OCI-LY1 (cell line): ENCODE measurements at regions not wholly inside any gene's neighbourhood (a gene's known extent, or its start where the extent isn't known, plus 50 kb on each side); places are given as distances from the start of the nearest gene placed in this dataset.

ENCODE experiments used
- H2AFZ ChIP-seq: fragments of 200-600 bp; sonication (generic), shearing (Covaris generic); 2 replicates; pipeline ENCODE4 v1.6.0; 2014; ENCODE audit warnings: antibody characterized with exemption, mild to moderate bottlenecking, low read length
- H3F3A ChIP-seq: fragments of 200-600 bp; sonication (generic), shearing (Covaris generic); 2 replicates; pipeline ENCODE4 v1.6.0; 2014; ENCODE audit warnings: mild to moderate bottlenecking, antibody characterized with exemption, low read length, moderate library complexity; ENCODE audit not compliant: insufficient read depth
- H3K27ac ChIP-seq: fragments of 200-600 bp; sonication (generic); 2 replicates; pipeline ENCODE4 v1.5.1; 2014; ENCODE audit warnings: low read length, mixed run types, mild to moderate bottlenecking, low read depth; ENCODE audit not compliant: poor library complexity, severe bottlenecking
- H3K27me3 ChIP-seq: fragments of 200-600 bp; sonication (generic); 2 replicates; pipeline ENCODE4 v1.6.0; 2014; ENCODE audit warnings: antibody characterized with exemption, mild to moderate bottlenecking, low read length, moderate library complexity; ENCODE audit not compliant: insufficient read depth
- H3K36me3 ChIP-seq: fragments of 200-600 bp; sonication (generic); 2 replicates; pipeline ENCODE4 v1.6.1; 2014; ENCODE audit warnings: mild to moderate bottlenecking, antibody characterized with exemption, low read length, moderate library complexity, mixed read lengths; ENCODE audit not compliant: insufficient read depth
- H3K4me1 ChIP-seq: fragments of 200-600 bp; sonication (generic); 2 replicates; pipeline ENCODE4 v1.5.1; 2014; ENCODE audit warnings: mild to moderate bottlenecking, low read length, moderate library complexity; ENCODE audit not compliant: insufficient read depth, severe bottlenecking
- H3K4me2 ChIP-seq: fragments of 200-600 bp; sonication (generic), shearing (Covaris generic); 2 replicates; pipeline ENCODE4 v1.6.1; 2014; ENCODE audit warnings: low read length
- H3K4me3 ChIP-seq: fragments of 200-600 bp; sonication (generic); 2 replicates; pipeline ENCODE4 v1.5.1; 2014; ENCODE audit warnings: low read length, low read depth, mild to moderate bottlenecking, mixed read lengths; ENCODE audit not compliant: poor library complexity, severe bottlenecking
- H3K79me2 ChIP-seq: fragments of 200-600 bp; shearing (Covaris generic); 2 replicates; pipeline ENCODE4 v1.6.1; 2016; ENCODE audit warnings: mixed run types, low read length, mixed read lengths; ENCODE audit not compliant: insufficient read depth
- H3K9ac ChIP-seq: fragments of 200-600 bp; sonication (generic), shearing (Covaris generic); 2 replicates; pipeline ENCODE4 v1.6.1; 2014; ENCODE audit warnings: mild to moderate bottlenecking, low read length, mixed read lengths
- H3K9me2 ChIP-seq: fragments of 200-600 bp; sonication (generic), shearing (Covaris generic); 2 replicates; pipeline ENCODE4 v1.6.1; 2014; ENCODE audit warnings: low read depth, mild to moderate bottlenecking, low read length, mixed read lengths
- H3K9me3 ChIP-seq: fragments of 200-600 bp; shearing (Covaris generic); 2 replicates; pipeline ENCODE4 v1.6.1; 2014; ENCODE audit warnings: low read length, mixed read lengths
- H4K20me1 ChIP-seq: fragments of 200-600 bp; sonication (generic), shearing (Covaris generic); 2 replicates; pipeline ENCODE4 v1.6.0; 2016; ENCODE audit warnings: mild to moderate bottlenecking, low read length; ENCODE audit not compliant: insufficient read depth
- CTCF ChIP-seq: fragments of 200-600 bp; sonication (generic), shearing (Covaris generic); IDR thresholded peaks from 2 replicates; pipeline ENCODE4 v1.5.1; 2017; ENCODE audit warnings: mild to moderate bottlenecking, antibody characterized with exemption, low read length, moderate library complexity, mixed read lengths
- EZH2 ChIP-seq: fragments of 200-600 bp; sonication (generic), shearing (Covaris generic); IDR thresholded peaks from 2 replicates; pipeline ENCODE4 v1.8.0; 2017; ENCODE audit warnings: borderline replicate concordance, mixed run types, mild to moderate bottlenecking, antibody characterized with exemption, low read length, moderate library complexity, mixed read lengths

GRCh38 chrX:40167233-40167849 lies 69.6 kb upstream of the BCOR start:
- no peaks in the 10 kb centered on the region for H3K79me2 ChIP-seq
- peak overlapping the region; percentile 53 for H3K4me3 ChIP-seq
- no peaks in the 10 kb centered on the region for H3K36me3 ChIP-seq
- peak overlapping the region; percentile 63; the same call in 1 of the 2 replicates for H3K9ac ChIP-seq
- peak overlapping the region; percentile 69 for H3K4me2 ChIP-seq
- H4K20me1 ChIP-seq, result no peaks in the 10 kb centered on the region
- H2AFZ ChIP-seq, result no peak overlapping the region
- no peaks in the 10 kb centered on the region for H3K27me3 ChIP-seq
- no peaks in the 10 kb centered on the region for H3K9me3 ChIP-seq
- no peak overlapping the region for H3K27ac ChIP-seq
- H3K9me2 ChIP-seq, result no peaks in the 10 kb centered on the region
- H3K4me1 ChIP-seq, result peaks cover 62% of the 10 kb centered on the region
- TF ChIP-seq EZH2 (no peak), CTCF (no peak)
- H3F3A ChIP-seq, result 0 out of 2 replicates have a peak, but pooled peaks cover 4% of the 10 kb centered on the region

DNA sequence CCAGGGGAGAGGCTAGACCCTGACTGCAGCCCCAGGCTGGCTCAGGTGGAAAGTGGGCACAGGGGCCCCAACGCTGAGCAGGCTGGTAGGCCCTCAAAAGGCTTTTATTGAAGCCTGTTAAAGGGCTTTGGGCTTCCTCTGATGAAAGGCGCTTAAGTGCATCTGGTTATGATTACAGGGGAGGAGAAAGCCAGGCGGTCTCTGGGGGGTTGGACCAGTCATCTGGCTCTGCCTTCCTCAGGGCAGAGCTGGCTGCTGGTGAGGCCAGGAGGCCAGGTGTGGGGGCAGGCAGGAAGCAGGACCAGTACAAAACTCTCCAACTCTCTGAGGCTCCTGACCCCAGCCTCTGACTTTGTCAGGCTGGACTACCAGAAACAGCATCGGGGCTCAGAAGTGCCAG lies 68.8 kb upstream of the BCOR start:
- no peaks in the 10 kb centered on the region for H3K27me3 ChIP-seq
- TF ChIP-seq EZH2, result no peak
- TF ChIP-seq CTCF, result no peak
- H3K4me1 ChIP-seq, result peaks cover 55% of the 10 kb centered on the region
- H3K9me2 ChIP-seq, result no peaks in the 10 kb centered on the region
- H3K9me3 ChIP-seq, result no peaks in the 10 kb centered on the region
- H2AFZ ChIP-seq, result no peak overlapping the region
- H3K79me2 ChIP-seq, result no peaks in the 10 kb centered on the region
- H3F3A ChIP-seq, result 0 out of 2 replicates have a peak, but pooled peaks cover 4% of the 10 kb centered on the region
- H3K4me2 ChIP-seq, result peak overlapping the region; percentile 69
- H3K36me3 ChIP-seq, result no peaks in the 10 kb centered on the region
- no peak overlapping the region for H3K27ac ChIP-seq
- H4K20me1 ChIP-seq, result no peaks in the 10 kb centered on the region
- no peak overlapping the region for H3K4me3 ChIP-seq
- H3K9ac ChIP-seq, result peak overlapping the region; percentile 63; the same call in 1 of the 2 replicates

GRCh38 chrX:40165861-40166260 lies 68.1 kb upstream of the BCOR start:
- Histone ChIP-seq H3K27ac (no peak overlapping the region), H3K9me2 (no peaks in the 10 kb centered on the region), H3F3A (0 out of 2 replicates have a peak, but pooled peaks cover 2% of the 10 kb centered on the region), H3K27me3 (no peaks in the 10 kb centered on the region), H2AFZ (no peak overlapping the region), H4K20me1 (no peaks in the 10 kb centered on the region), H3K4me1 (peaks cover 47% of the 10 kb centered on the region), H3K4me3 (no peak overlapping the region), H3K4me2 (no peak overlapping the region), H3K9me3 (no peaks in the 10 kb centered on the region), H3K9ac (no peak overlapping the region), H3K36me3 (no peaks in the 10 kb centered on the region), H3K79me2 (no peaks in the 10 kb centered on the region)
- TF ChIP-seq CTCF (no peak), EZH2 (no peak)
